ENCODE measurements at regions not wholly inside any gene's neighbourhood (a gene's known extent, or its start where the extent isn't known, plus 50 kb on each side); places are given as distances from the start of the nearest gene placed in this dataset.

GRCh38 chr5:176742246-176743105, 67.9 kb upstream of the UNC5A start:
- no peak for TF ChIP-seq CTCF (IDR thresholded peaks at IDR 0.05 in 8 of 11, conservative IDR thresholded peaks at IDR 0.05 in 3 of 11)
- no peak for TF ChIP-seq POLR2AphosphoS5 (IDR thresholded peaks at IDR 0.05)
- TF ChIP-seq POLR2A (IDR thresholded peaks at IDR 0.05): no peak
